HUDEP-2 (cell line): ENCODE measurements at regions not wholly inside any gene's neighbourhood (a gene's known extent, or its start where the extent isn't known, plus 50 kb on each side); places are given as distances from the start of the nearest gene placed in this dataset.
"Not testable (repeated sequence)": the region's sequence is repeated elsewhere in the genome, so short reads cannot be mapped to it uniquely, and the experiment has no call there.

Source experiments
- DNase-seq, 76 experiments: peaks; one replicate each; lab custom pipeline; 2025; ENCODE audit not compliant: unreplicated experiment in 76 of 76; lab: John Stamatoyannopoulos, UW

DNA sequence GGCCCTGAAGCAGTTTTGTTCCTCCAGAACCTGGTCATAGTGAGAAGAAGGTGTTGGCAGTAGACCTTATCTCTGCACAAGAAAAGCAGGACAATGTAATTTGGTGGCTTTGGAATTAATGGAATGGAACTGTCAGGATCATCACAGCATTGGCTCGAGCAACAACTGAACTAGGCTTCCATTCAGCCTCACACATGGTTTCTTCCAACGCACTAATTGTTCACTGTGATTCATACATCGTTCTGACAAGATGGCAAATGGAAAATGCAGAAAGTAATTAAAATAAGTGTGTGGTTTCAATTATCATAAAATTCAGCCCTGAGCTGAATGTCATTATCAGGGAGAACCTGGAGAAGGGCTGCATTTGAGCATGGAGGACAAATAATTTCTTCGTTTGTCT is 80.6 kb downstream of the MFSD1 start:
- DNase-seq = no peak

DNA sequence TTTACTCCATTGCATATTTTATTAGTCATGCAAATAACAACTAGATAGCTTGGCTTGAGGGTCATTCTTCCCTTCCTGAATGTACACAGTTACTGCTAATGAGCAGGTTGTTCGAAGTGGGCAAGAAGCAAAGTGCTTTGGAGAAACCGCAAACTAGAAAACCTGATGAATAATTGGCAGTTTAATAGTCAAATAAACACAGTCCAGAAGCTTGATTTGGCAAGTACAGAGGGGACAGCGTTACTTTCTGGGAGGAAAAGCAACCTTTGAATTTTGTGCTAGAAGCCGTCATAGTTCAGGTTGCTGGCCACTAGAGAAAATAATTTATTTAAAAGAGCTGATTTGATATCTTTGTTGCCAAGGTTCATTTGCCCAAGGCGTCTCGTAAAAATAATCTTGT is 94.9 kb downstream of the MFSD1 start:
- DNase-seq = no peak

DNA sequence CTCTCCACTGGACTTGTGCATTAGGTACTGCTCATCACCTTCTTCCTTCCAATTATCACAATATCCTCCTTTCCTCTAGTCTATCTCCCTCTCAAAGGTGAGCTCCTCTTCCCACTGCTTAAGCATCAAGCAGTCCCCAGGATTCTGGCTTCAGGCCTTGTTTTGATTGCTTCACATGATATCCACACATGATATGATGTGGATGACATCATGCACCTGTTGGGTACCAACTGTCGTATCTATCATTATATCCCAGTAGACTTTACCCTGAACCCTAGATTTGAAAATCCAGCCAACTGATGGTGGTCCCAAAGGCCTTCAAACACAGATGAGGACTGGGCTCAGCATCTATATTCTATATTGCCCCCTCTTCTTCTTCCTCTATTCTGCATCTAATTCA is 104.9 kb downstream of the MFSD1 start:
- no peak for DNase-seq

DNA sequence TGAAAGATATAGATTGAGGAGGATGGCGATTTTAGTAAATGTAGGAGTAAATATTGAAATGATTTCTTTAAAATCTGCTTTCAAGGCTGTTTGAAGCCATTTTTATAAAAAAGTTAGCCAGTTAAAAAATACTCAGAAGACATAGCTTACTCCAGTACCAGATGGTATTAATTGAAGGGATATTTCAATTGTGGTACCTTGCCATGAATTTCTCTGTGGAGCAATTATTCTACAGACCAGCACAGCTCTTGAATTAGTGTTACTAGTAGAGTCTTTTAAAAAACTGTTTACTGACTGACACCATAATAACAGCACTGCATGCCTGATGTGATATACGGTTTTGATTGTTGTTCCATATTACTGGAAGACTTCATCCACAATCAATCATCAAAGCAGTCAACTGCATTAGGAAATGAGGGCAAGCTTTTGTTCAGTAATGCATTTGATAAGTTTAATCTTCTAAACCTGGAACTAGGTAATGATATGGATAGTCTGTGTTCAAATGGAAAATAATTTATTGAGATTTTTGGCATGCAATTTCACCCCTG is 106.4 kb downstream of the MFSD1 start:
- DNase-seq = no peak

- no peak for DNase-seq
Measured at GRCh38 chr3:158909870-158910269, 108.0 kb downstream of the MFSD1 start.

DNA sequence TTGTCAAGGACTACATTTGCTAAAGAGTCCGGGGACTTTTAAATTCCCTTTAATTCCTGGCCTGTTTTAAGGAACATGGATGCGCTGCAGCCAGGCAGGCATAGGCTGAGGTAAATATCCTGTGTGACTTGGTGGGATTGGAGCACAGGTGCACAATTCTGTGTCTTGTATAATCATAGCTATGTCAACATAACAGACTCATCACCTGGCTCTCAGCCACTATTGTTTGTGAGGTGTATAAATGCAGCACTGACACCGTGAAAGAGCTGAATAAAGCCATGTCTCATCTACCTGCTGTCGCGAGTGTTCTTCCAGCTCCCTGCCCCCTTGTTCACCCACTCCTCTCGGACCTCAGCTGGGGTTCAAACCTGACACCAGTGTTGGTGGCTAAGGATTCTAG is 109.7 kb downstream of the MFSD1 start:
- no peak for DNase-seq

GRCh38 chr3:158912188-158912587 is 110.3 kb downstream of the MFSD1 start:
- no peak for DNase-seq

DNA sequence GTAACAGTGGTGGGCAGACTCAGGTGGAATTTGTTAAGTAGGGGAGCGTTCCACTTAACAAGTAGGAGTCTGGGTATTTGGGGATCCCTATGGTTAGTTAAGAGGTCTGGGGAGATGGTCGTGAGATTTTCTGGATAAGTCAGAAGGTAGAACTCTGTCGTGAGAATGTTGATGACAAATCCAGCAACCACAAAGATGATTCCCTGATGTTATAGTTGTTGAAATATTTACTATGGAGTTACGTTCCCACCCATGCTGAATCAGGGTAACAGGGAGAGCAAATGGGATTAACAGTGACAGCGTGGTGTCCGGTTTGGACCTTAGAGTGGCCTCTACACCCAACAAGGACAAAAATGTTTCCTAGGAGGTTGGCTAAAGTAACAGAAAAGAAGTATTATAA is 110.8 kb downstream of the MFSD1 start:
- DNase-seq = no peak

GRCh38 chr3:158916111-158916510 is 114.3 kb downstream of the MFSD1 start:
- DNase-seq = no peak

- DNase-seq = peak in 31 of 76 experiments; percentile 2 to 43 (median 13)
Measured at GRCh38 chr3:158918008-158918407, 116.2 kb downstream of the MFSD1 start.

DNA sequence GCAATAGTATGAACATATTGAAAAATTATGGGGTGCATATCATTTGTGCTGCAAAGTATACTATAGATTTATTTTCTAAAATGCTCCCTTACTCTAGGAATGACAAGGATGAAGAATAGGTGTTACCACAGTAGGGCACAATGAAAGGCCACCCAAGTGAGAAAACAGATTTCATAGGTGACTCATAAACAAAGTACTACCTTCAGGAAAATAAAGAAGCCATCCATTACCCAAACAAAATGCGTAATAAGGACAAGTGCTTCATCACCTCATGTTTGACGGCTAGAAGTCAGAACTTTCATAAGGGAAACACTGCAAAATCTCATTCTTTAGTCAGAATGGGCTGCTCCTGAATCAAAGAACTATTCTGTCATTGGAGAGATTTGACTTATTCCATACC is 116.6 kb downstream of the MFSD1 start:
- no peak for DNase-seq

- no peak for DNase-seq
Measured at GRCh38 chr3:158920371-158920770, 118.5 kb downstream of the MFSD1 start.

- no peak for DNase-seq
Measured at GRCh38 chr3:158925021-158925420, 123.2 kb downstream of the MFSD1 start.

- DNase-seq = no peak
Measured at GRCh38 chr3:158925828-158926494, 124.1 kb downstream of the MFSD1 start.

DNA sequence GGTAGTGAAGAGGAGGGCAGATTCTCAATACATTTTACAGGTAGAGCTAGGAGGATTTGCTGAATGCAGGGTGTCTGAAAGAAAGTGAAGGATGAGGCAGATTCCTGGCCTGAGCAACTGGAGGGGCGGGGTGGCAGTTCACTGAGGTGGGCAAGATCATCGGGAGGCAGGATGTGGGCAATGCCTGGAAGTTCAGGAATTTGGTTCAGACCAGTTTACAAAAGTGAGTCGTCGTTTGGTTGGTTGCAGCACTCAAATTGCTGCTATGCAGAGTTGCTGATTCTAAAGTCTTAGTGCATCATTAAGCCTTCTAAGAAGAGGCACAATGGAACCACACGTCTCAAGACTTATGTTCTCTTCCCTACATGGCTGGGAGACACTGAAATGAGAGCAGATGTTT is 134.0 kb downstream of the MFSD1 start:
- DNase-seq = no peak

- no peak for DNase-seq
Measured at GRCh38 chr3:158936530-158937113, 134.8 kb downstream of the MFSD1 start.

DNA sequence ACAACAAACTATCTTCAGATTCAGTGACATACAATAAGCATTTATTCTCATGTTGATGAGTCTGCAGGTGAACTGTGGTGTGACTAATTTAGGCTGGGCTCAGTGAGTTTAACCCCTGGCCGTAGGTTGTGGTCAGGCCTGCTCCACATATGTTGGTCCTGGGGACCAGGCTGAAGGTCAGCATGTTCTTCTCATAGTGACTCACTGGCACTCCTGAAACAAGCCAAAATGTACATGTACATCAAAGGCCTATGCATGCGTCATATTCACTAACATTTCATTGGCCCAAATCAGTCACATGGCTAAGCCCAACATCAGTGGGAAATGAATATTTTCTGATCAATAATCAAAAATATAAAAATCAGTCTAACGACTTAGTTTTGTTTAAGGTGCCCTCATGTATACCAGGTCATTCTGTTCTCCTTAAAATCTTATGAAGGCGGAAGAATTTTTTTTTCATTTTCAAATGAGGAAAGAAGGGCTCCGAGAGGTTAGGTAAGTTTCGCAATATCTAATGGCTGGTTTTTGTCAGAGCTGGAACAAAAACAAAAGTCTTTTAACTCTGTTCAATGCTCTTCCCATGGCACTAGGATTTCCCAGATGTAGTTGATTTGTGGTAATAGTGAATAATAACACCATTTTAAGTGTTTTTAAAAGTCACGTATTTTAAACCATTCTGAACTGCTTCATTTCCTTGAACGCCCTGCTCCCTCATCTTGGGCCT is 148.5 kb downstream of the MFSD1 start:
- peak in 1 of 76 experiments; percentile 3 for DNase-seq

- DNase-seq = no peak
Measured at GRCh38 chr3:158953131-158953530, 151.3 kb downstream of the MFSD1 start.

- DNase-seq = no peak
Measured at GRCh38 chr3:158954420-158954819, 152.6 kb downstream of the MFSD1 start.

GRCh38 chr3:158957777-158958176 is 155.9 kb downstream of the MFSD1 start:
- not testable (repeated sequence) for DNase-seq

DNA sequence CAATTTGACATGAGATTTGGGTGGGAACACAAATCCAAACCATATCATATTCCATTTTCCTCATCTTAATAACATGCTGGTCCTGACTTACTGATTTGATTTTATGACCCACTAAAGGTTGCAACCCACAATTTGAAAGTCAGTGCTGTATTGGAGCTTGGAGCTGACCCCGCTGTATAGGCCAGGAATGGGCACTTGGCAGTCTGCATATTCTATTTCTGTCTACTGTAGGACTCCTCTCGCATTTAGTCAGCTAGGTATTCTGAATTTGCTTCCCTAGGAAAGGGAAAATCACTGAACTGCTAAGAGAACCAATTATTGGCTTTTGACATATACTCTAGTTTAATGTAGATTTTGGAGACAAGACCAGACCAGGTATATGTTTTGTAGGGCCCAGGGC is 157.0 kb downstream of the MFSD1 start:
- no peak for DNase-seq

- DNase-seq = no peak
Measured at GRCh38 chr3:158961471-158961870, 159.6 kb downstream of the MFSD1 start.
